Activated naive CD4-positive, alpha-beta T cell (primary cell): ENCODE measurements at regions not wholly inside any gene's neighbourhood (a gene's known extent, or its start where the extent isn't known, plus 50 kb on each side); places are given as distances from the start of the nearest gene placed in this dataset.

Experiments
- DNase-seq, 4 experiments: peaks; one replicate each; lab custom pipeline; 2025; lab: John Stamatoyannopoulos, UW

GRCh38 chr5:166505067-166505466, 1786.4 kb upstream of the WWC1 start:
- DNase-seq, result no peak

GRCh38 chr5:166505544-166505943, 1785.9 kb upstream of the WWC1 start:
- no peak for DNase-seq

GRCh38 chr5:166507810-166508425, 1783.5 kb upstream of the WWC1 start:
- no peak for DNase-seq

GRCh38 chr5:166509085-166509484, 1782.4 kb upstream of the WWC1 start:
- no peak for DNase-seq

- no peak for DNase-seq
Observed at GRCh38 chr5:166517976-166518375, 1773.5 kb upstream of the WWC1 start.

- no peak for DNase-seq
Observed at GRCh38 chr5:166523206-166523605, 1768.2 kb upstream of the WWC1 start.

- no peak for DNase-seq
Observed at GRCh38 chr5:166529200-166529599, 1762.2 kb upstream of the WWC1 start.

GRCh38 chr5:166532456-166533220, 1758.8 kb upstream of the WWC1 start:
- no peak for DNase-seq

GRCh38 chr5:166535641-166536040, 1755.8 kb upstream of the WWC1 start:
- no peak for DNase-seq

GRCh38 chr5:166540156-166540555, 1751.3 kb upstream of the WWC1 start:
- DNase-seq, result no peak

- no peak for DNase-seq
Observed at GRCh38 chr5:166551384-166551783, 1740.1 kb upstream of the WWC1 start.

- no peak for DNase-seq
Observed at GRCh38 chr5:166553778-166554177, 1737.7 kb upstream of the WWC1 start.

- DNase-seq, result no peak
Observed at GRCh38 chr5:166561759-166562158, 1729.7 kb upstream of the WWC1 start.

- no peak for DNase-seq
Observed at GRCh38 chr5:166562246-166562645, 1729.2 kb upstream of the WWC1 start.

- no peak for DNase-seq
Observed at GRCh38 chr5:166566725-166567124, 1724.7 kb upstream of the WWC1 start.

- DNase-seq, result no peak
Observed at GRCh38 chr5:166570865-166571264, 1720.6 kb upstream of the WWC1 start.

- no peak for DNase-seq
Observed at GRCh38 chr5:166571668-166572067, 1719.8 kb upstream of the WWC1 start.

GRCh38 chr5:166576323-166576722, 1715.1 kb upstream of the WWC1 start:
- DNase-seq, result no peak

- DNase-seq, result no peak
Observed at GRCh38 chr5:166581826-166582225, 1709.6 kb upstream of the WWC1 start.

GRCh38 chr5:166582416-166582815, 1709.0 kb upstream of the WWC1 start:
- no peak for DNase-seq

- DNase-seq, result no peak
Observed at GRCh38 chr5:166594567-166594966, 1696.9 kb upstream of the WWC1 start.

GRCh38 chr5:166595274-166595951, 1696.0 kb upstream of the WWC1 start:
- DNase-seq, result no peak

- DNase-seq, result no peak
Observed at GRCh38 chr5:166596043-166596442, 1695.4 kb upstream of the WWC1 start.
